ENCODE measurements at regions not wholly inside any gene's neighbourhood (a gene's known extent, or its start where the extent isn't known, plus 50 kb on each side); places are given as distances from the start of the nearest gene placed in this dataset.

GRCh38 chrY:14139521-14139920 is 83.5 kb downstream of the VCY1B start:
- DNase-seq, result no peak

- peak; percentile 37 for DNase-seq
Observed at GRCh38 chrY:14145614-14146013, 89.6 kb downstream of the VCY1B start.

GRCh38 chrY:14182776-14183175 is 126.7 kb downstream of the VCY1B start:
- DNase-seq, result peak; percentile 1

- no peak for DNase-seq
Observed at GRCh38 chrY:14222014-14222413, 166.0 kb downstream of the VCY1B start.

GRCh38 chrY:14231703-14232102 is 175.7 kb downstream of the VCY1B start:
- peak; percentile 7 for DNase-seq

DNA sequence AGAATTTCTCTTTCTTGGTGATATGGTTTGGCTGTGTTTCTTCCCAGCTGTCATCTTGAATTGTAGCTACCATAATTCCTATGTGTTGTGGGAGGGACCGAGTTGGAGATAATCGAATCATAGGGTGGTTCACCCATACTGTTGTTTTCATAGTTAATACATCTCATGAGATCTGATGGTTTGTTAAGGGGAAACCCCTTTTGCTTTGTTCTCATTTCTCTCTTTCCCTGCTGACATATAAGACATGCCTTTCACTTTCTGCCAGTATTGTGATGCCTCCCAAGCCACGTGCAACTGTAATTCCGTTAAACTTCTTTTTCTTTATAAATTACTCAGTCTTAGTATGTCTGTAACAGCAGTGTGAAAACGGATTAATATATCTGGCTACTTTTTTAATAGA is 179.0 kb downstream of the VCY1B start:
- no peak for DNase-seq

- DNase-seq, result no peak
Observed at GRCh38 chrY:14238277-14238676, 182.2 kb downstream of the VCY1B start.

DNA sequence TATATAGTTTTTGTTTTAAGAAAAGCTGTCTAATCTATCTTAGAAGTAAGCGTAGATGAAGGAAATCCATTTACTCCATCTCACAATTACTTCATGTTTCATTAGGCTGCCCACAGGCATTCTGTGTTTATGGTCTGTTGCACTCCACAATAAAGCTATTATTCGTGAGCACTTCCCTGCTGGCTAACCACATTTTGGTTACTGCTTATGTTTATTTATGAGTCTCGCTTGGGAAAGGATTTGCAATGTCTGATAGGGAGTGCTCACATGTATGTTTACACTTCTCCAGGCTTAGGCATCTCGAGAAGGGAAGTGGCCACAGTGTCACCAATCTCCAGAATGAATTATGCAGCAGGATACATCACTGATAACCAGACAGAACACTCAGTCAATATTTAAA is 190.9 kb downstream of the VCY1B start:
- peak; percentile 51 for DNase-seq

DNA sequence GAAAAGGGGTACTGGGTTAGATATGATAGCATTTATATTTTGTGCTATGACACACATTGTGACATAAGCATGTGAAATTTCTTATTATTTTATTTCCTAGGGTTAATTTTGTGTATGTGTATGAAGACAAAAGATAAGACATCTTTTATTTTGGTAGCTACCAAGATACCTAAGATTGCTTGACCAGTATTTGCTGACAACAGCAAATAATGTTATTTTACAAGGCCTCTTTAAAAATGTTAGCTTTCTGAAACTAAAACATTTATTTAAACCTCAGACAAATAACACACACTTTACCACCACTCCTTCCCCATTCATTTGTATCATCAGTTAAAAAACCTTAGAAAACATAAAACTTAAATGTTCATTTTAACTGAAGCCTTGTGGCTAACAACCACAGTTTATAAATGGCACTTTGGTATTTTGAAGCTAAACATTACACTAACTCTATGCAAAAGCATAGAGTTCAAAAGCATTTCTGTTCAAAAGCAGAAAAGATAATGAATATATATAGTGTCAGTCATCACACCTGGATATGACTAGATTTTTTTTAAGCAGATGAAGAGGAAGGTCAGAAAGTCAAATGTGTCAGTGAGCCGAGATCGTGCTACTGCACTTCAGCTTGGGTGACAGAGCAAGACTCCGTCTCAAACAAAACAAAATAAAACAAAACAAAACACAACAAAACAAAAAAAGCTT is 193.0 kb downstream of the VCY1B start:
- DNase-seq, result no peak

- peak; percentile 7 for DNase-seq
Observed at GRCh38 chrY:14255965-14256816, 200.2 kb downstream of the VCY1B start.

DNA sequence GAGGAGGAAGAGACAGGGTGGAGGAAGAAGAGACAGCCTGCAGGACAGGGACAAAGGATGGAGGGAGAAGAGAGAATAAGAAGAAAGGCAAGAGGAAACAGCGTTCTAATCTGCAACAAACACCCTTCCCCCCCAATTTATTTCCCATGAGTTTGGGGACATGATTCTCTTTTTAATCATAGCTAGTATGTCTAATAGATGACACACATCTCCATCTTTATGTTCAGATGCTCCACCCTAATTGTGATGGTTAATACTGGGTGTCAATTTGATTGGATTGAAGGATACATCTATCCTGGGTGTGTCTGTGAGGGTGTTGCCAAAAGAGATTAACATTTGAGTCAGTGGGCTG is 200.8 kb downstream of the VCY1B start:
- DNase-seq, result no peak

DNA sequence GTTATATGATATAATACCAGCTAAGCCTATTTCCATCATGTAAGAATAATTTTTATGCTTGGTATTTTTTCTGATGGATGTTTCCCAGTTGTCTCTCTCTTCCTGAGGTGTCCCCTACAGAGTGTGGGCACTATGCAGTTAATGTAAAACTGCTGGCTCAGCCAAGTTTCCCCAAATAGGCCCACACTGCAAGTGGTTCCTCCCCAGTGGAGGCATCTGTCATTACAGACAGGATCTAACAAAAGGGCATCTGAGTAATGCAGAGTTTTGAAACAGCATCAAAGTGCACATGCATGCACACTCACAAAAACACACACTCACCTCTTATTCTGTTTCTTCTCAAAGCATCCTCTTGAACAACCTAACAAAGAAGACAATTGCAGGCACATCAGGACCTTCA is 221.0 kb downstream of the VCY1B start:
- DNase-seq, result no peak

DNA sequence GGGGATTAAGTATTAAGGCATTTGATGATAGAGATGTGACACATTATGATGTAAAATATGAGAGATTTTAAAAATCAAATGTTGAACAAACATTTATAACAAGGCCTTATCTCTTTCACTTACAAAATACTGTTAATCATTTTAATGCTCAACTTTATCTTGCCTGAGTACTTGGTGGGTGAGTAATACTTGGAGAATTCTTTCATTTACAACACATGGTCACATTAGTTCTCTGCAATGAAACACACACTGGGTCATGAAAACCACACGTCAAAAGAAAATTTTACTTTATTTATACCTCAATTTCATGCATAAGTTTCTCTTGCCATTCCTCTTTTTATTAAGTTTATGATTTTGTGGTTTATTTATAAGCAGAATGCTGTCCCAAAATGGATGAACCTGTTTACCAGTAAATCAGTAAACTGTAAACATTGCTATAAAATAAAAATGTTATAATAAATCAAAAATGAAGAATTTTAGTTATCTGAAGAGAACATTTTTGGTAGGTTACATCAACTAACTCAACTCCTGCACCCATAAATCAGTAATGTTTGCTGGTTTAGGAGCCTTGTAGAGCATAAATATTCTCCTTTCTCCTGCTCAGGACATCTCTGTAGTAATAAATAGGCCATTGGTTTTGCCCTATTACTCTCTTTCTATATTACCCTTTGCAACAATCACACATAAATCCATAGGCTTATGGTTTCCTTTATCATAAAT is 233.5 kb upstream of the NLGN4Y start:
- DNase-seq, result no peak

DNA sequence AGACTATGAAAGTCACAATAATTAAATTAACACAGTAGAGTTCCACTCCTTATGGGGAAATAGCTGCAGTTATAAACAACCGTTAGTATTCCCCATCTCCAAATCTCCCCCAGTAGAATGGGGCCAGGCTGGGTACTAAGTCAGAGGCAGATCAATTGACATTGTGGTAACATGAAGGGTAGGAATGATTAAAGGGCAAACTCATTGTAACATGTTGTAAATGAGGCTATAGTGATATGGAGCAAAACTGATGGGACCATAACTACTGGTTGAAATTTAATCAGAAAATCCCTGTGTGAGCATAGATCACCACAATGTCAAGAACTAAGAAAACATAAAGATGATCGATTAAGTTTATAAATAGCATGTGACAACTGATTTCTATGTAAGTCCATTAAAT is 231.9 kb upstream of the NLGN4Y start:
- DNase-seq, result no peak

DNA sequence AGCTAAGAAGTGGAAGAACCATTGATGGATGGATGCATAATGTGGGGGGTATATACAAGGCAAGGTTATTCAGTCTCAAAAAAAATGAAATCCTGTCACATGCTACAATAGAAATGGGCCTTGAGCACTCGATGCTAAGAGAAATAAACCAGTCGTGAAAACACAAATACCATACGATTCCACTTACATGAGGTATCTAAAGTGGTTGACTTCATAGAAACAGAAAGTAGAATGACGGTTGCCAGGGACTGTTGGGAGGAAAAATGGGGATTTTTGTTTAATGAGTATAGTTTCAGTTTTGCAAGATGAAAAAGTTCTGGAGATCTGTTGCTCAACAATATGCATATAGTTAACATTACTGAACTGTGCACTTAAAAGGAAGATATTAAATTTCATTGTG is 223.6 kb upstream of the NLGN4Y start:
- no peak for DNase-seq

DNA sequence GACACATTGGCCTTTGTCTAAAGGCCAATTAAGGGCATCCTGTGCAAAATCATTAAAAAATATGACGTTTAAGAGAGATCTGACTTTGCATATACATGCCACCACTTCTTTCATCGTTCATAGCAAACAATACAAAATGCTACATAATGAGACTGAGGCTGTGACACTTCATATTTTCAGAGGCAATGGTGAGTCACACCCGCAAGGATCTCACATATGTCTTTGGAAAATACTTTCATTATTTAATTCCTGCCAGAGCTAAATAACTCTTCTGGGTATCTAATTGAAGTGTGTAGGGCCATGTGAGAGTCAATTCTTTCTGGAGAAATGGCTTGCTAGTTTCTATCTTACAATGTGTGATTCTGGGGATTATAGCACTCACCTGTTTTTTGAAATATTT is 222.8 kb upstream of the NLGN4Y start:
- no peak for DNase-seq

DNA sequence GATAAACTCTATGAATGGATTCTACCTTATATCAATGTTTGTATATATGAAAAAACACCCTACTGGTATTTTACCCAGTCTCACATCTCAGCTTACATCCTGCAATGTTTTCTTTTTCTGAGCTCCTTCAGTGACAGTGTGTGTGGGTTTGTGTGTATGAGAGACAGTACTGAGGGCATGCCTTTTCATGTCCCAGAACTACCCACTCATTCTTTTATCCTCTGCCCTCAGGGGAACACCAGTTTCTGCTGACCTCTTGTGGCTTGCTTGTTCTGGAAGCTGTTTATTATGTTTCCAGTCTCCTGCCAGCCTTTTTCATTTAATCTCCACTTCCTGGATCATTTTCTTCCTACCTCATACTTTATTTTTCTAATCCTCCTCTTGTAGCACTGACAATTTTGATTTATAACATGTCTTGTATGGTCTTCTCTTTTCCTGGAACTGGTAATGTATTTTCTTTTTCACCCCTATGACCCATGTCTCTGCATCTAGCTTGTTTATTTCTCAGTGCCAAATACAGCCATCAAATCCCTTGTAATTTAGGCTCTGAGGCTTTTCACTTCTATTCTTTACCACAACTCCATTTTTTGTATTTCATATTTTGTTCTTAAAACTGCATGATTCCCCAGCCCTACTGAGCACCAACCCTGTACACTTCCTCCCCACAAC is 195.5 kb upstream of the NLGN4Y start:
- peak; percentile 19 for DNase-seq

GRCh38 chrY:14330362-14330761 is 194.0 kb upstream of the NLGN4Y start:
- no peak for DNase-seq

DNA sequence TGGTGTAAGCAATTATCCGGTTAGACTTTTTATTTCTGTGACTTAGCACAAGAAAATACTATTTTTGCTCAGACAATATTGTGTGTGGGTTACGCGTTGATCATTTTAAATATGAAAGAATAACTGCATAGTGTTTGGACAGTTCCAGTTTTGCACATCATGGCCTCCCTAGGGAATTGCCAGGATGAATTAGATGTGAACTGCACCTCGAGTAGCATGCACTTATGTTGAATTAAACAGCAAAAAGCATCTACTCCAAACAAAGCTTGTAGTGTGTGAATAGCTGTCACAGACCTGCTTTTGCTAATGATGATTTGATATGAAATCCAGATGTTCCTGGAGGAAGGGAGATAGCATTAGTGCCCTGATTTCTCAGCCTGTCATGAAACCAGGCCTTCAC is 184.8 kb upstream of the NLGN4Y start:
- DNase-seq, result no peak

DNA sequence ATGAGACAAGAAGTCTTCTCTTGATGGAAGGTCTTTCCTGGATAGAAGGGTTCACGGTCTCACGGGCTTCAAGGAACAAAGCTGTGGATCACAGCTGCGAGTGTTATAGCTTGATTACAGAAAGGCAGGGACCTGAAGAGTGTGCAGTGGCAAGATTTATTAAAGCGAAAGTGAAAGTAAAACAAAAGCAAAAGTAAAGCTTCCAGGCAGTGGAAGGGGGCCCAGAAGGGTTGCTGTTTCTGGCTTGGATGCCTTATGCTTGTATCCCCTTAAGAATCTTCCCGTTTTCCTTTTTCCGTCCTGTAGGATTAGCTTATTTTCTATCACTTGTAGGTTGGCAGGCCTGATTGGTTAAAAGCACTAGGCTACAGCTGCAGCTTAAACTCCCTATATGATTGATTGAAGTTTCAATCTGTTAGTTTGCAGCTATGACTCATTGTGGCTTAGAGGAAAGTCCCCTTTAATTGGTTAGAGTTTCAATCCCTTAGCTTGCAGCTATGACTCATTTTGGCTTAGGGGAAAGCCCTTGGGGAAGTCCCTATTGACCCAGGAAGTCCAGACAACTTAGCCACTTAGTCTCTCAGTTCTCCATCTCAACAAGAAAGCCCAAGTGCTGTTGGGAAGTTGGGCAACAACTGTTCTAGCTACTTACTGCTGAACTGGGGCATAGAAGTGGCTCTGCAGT is 183.7 kb upstream of the NLGN4Y start:
- peak; percentile 98 for DNase-seq

- peak; percentile 68 for DNase-seq
Observed at GRCh38 chrY:14344648-14345333, 179.5 kb upstream of the NLGN4Y start.

GRCh38 chrY:14351590-14351989 is 172.7 kb upstream of the NLGN4Y start:
- DNase-seq, result no peak
